Subcutaneous abdominal adipose tissue (tissue), 5 donors: ENCODE measurements at regions not wholly inside any gene's neighbourhood (a gene's known extent, or its start where the extent isn't known, plus 50 kb on each side); places are given as distances from the start of the nearest gene placed in this dataset.

Experiments used
- H3K27ac ChIP-seq: one replicate; pipeline ENCODE4 v1.7.0; 2013; ENCODE audit warnings: low read depth, mild to moderate bottlenecking, inconsistent platforms, low read length, moderate library complexity
- H3K27me3 ChIP-seq, 5 donors: one replicate each; pipeline ENCODE4 v1.7.0; 2013; ENCODE audit warnings: low read length in 5 of 5, inconsistent platforms in 1 of 5; ENCODE audit not compliant: control insufficient read depth in 5 of 5, insufficient read depth in 4 of 5
- H3K36me3 ChIP-seq, 5 donors: one replicate each; pipeline ENCODE4 v1.7.0; 2013; ENCODE audit warnings: low read length in 5 of 5; ENCODE audit not compliant: control insufficient read depth in 5 of 5, insufficient read depth in 5 of 5
- H3K4me1 ChIP-seq, 5 donors: one replicate each; pipeline ENCODE4 v1.7.0; 2013; ENCODE audit warnings: low read length in 5 of 5, mild to moderate bottlenecking in 3 of 5, moderate library complexity in 1 of 5; ENCODE audit not compliant: control insufficient read depth in 5 of 5, insufficient read depth in 5 of 5
- H3K4me3 ChIP-seq, 5 donors: one replicate each; pipeline ENCODE4 v1.7.0; 2013; ENCODE audit warnings: low read length in 5 of 5, low read depth in 1 of 5
- H3K9ac ChIP-seq, 5 donors: one replicate each; pipeline ENCODE4 v1.7.0; 2013; ENCODE audit warnings: low read length in 5 of 5, mild to moderate bottlenecking in 4 of 5, moderate library complexity in 3 of 5
- H3K9me3 ChIP-seq, 5 donors: one replicate each; pipeline ENCODE4 v1.7.0; 2013; ENCODE audit warnings: low read length in 5 of 5; ENCODE audit not compliant: control insufficient read depth in 5 of 5
- donor health status: healthy.
- donor health status: healthy.
- donor health status: healthy.
- donor health status: healthy.
- donor health status: healthy.

GRCh38 chr11:70028147-70028855, 49.8 kb upstream of the ANO1 start:
- Histone ChIP-seq H3K36me3 (no peaks in the 10 kb centered on the region), H3K9ac (no peak overlapping the region), H3K9me3 (peaks cover 0 to 8% (median 0%) of the 10 kb centered on the region in 5 donors), H3K27ac (no peak overlapping the region), H3K4me1 (peaks cover 0 to 10% (median 3%) of the 10 kb centered on the region in 5 donors), H3K4me3 (no peak overlapping the region), H3K27me3 (no peaks in the 10 kb centered on the region)
